ENCODE measurements at regions not wholly inside any gene's neighbourhood (a gene's known extent, or its start where the extent isn't known, plus 50 kb on each side); places are given as distances from the start of the nearest gene placed in this dataset.
"Not testable (repeated sequence)": the region's sequence is repeated elsewhere in the genome, so short reads cannot be mapped to it uniquely, and the experiment has no call there.

DNA sequence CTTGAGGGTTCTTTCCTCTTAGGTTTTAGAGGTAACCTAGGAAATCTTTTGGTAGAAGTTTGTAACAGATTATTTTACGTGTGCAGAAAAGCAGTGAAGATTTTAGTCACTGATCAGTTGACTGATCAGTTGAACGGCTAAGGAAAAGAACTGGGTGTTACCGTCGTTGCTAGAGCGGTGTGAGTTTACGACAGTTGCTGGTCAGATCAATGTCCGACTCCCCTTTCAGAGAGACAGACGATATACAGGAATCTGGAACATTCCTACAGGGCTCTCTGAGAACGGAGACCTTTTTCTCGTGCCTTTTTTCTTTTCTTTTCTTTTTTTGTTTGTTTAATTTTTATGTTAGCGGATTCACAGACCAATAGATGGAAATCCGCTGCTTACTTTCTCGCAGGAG is 132.1 kb upstream of the ZNF184 start:
- no peak for TF ChIP-seq POLR2AphosphoS5 (IDR thresholded peaks at IDR 0.05)
- TF ChIP-seq POLR2A (IDR thresholded peaks at IDR 0.05), result no peak
- no peak for TF ChIP-seq CTCF (IDR thresholded peaks at IDR 0.05 in 8 of 11, conservative IDR thresholded peaks at IDR 0.05 in 3 of 11)
- intact Hi-C loops (cut with DNase I; ENCODE audit: low total_unique reads), result no loop called here
- no peak for DNase-seq
- peak overlapping the region in 1 of 8 donors; percentile 27 for H3K4me3 ChIP-seq
- H3K36me3 ChIP-seq, result no peaks in the 10 kb centered on the region
- peaks cover 0 to 31% (median 2%) of the 10 kb centered on the region in 8 donors for H3K9me3 ChIP-seq
- H3K4me1 ChIP-seq, result peaks cover 0 to 8% (median 0%) of the 10 kb centered on the region in 6 donors
- H3K27me3 ChIP-seq (replicated peaks in 1 of 7), result peaks cover 3 to 99% (median 59%) of the 10 kb centered on the region in 7 donors
- 7 to 9% (median 9%) methylated on average over 13 of the region's 13 CpGs for WGBS, 5 donors
- H3K27ac ChIP-seq, result no peak overlapping the region

DNA sequence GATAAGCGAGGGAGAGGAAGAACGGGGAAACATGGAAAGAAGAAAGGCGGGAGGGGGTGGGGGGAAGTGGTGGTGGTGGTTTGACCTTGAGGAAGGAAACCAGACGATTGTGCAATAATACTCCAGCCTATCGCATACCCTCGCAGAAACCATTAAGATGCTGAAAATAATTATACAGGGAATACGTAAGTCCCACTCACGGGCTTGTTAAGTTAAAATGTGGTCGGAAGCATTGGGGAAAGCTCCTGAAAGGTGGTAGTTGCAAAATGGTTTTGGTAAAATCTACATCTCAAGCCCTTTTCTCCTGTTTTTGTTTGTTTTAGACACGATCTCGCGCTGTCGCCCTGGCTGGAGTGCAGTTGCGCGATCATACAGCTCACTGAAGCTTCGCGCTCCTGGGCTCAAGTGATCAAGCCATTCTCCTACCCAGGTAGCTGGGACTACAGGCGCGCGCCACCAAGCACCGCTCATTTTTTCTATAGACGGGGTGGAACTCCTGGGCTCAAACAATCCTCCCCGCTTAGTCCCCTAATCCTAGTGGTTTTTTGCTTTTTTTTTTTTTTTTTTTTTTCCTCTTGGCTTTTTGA is 128.9 kb upstream of the ZNF184 start:
- TF ChIP-seq CTCF (IDR thresholded peaks at IDR 0.05 in 8 of 11, conservative IDR thresholded peaks at IDR 0.05 in 3 of 11) (no peak), POLR2AphosphoS5 (IDR thresholded peaks at IDR 0.05) (no peak), POLR2A (IDR thresholded peaks at IDR 0.05) (no peak)
- Histone ChIP-seq H3K4me1 (peaks cover 0 to 8% (median 0%) of the 10 kb centered on the region in 6 donors), H3K27me3 (replicated peaks in 1 of 7) (peaks cover 3 to 99% (median 65%) of the 10 kb centered on the region in 7 donors), H3K27ac (no peak overlapping the region), H3K36me3 (no peaks in the 10 kb centered on the region), H3K4me3 (peak overlapping the region in 1 of 8 donors; percentile 42), H3K9me3 (peaks cover 0 to 35% (median 2%) of the 10 kb centered on the region in 8 donors)
- no peak for DNase-seq
- 13 to 32% (median 16%) methylated on average over 23 of the region's 23 CpGs for WGBS, 5 donors
- intact Hi-C loops (cut with DNase I; ENCODE audit: low total_unique reads), result no loop called here

GRCh38 chr6:27599859-27600532 is 127.1 kb upstream of the ZNF184 start:
- intact Hi-C loops (cut with DNase I; ENCODE audit: low total_unique reads), result no loop called here
- no peak for TF ChIP-seq POLR2AphosphoS5 (IDR thresholded peaks at IDR 0.05)
- no peak for TF ChIP-seq POLR2A (IDR thresholded peaks at IDR 0.05)
- no peak for TF ChIP-seq CTCF (IDR thresholded peaks at IDR 0.05 in 8 of 11, conservative IDR thresholded peaks at IDR 0.05 in 3 of 11)
- H3K36me3 ChIP-seq, result no peaks in the 10 kb centered on the region
- peaks cover 0 to 35% (median 2%) of the 10 kb centered on the region in 8 donors for H3K9me3 ChIP-seq
- H3K4me3 ChIP-seq, result peak overlapping the region in 1 of 8 donors; percentile 40
- peaks cover 0 to 3% (median 0%) of the 10 kb centered on the region in 6 donors for H3K4me1 ChIP-seq
- 88 to 90% (median 89%) methylated on average over 19 of the region's 19 CpGs for WGBS, 5 donors
- H3K27ac ChIP-seq, result no peak overlapping the region
- H3K27me3 ChIP-seq (replicated peaks in 1 of 7), result peaks cover 3 to 99% (median 60%) of the 10 kb centered on the region in 7 donors
- no peak for DNase-seq

- H3K9me3 ChIP-seq, result peaks cover 0 to 21% (median 0%) of the 10 kb centered on the region in 8 donors
- H3K4me3 ChIP-seq; DNase-seq; H3K27ac ChIP-seq; intact Hi-C loops (cut with DNase I; ENCODE audit: low total_unique reads); H3K36me3 ChIP-seq: not testable (repeated sequence)
- peaks cover 11 to 99% (median 59%) of the 10 kb centered on the region in 7 donors for H3K27me3 ChIP-seq (replicated peaks in 1 of 7)
- peaks cover 0 to 15% (median 7%) of the 10 kb centered on the region in 6 donors for H3K4me1 ChIP-seq
- 61 to 67% (median 63%) methylated on average over 13 of the region's 13 CpGs for WGBS, 5 donors
These were observed 124.2 kb upstream of the ZNF184 start for GRCh38 chr6:27597031-27597567.
